ENCODE measurements at regions not wholly inside any gene's neighbourhood (a gene's known extent, or its start where the extent isn't known, plus 50 kb on each side); places are given as distances from the start of the nearest gene placed in this dataset.

DNA sequence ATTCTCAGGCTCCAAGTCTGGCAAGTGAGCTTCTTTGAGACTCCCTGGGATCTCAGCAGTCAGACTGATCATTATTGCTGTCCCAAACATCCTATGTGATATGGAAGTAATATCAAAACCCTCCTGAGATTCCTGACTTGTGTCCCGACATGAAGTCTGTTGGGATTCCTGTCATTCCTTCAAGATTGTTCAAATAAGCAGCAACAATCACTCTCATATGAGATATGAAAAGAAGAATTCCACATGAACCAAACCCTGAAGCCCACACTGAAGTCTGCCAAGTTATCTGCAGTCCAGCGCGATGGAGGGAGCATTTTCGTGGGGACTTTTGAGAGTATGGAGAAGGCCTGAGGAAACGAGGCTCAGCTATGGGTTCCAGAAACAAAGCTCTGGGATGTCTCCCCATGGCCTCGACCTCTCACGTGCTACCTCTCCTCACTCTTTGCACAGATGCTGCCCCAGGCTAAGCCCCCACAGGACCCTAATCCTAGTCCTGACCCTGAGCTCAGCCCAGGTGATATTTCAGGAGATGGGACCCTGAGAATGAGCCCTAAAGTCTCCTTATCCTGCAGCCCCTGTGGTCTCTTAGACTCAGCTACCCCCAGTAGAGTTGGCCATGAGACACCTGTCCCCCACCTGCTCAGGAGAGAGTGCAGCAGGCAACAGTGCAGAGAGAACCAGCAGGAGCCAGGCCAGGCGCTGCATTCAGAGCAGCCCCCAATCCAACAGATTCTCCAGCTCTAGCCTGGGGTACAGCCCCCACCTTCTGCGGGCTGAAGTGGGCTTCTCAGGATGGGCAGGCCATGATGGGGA, 100.2 kb downstream of the GGTLC2 start:
- DNase-seq (ENCODE audit: low read depth in 2 of 2): no peak

DNA sequence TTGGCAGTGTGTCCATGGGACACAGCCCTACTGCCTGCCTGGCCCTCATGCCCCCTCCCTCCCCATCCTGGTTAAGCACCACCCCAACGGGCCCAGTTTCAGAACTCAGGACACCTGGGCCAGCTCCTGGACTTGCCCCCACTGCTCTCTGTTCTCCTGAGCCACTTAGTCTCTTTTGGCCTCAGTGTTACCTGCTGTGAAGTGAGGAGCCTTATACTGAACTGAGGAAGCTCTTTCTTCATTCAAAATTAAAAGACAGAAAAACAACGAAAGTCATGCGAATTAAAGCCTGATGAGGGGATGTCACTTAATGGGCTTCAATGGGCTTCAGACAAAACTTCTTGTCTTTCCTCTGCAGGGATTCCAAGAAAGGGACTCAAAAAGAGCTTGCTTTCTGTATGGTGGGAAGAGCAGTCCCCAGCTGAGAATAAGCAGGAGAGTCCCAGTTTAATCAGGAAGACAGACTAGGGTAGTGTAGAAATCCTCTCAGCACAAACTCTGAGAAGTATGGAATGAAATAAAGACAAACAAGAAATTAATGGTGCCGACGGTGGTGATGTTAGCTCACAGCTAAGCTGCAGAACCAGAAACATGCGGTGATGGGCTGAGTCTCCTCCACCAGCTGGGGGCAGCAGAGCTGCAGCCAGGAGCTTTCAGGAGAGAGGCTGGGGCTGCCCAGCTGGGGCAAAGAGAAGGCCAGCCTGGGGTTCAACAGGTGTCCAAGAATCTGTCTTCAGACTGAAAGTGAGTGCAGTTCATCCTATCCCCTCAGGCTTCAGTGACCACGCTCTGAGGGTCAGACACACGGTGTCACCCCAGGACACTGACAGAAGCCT, 101.0 kb downstream of the GGTLC2 start:
- DNase-seq (ENCODE audit: low read depth in 2 of 2): no peak

DNA sequence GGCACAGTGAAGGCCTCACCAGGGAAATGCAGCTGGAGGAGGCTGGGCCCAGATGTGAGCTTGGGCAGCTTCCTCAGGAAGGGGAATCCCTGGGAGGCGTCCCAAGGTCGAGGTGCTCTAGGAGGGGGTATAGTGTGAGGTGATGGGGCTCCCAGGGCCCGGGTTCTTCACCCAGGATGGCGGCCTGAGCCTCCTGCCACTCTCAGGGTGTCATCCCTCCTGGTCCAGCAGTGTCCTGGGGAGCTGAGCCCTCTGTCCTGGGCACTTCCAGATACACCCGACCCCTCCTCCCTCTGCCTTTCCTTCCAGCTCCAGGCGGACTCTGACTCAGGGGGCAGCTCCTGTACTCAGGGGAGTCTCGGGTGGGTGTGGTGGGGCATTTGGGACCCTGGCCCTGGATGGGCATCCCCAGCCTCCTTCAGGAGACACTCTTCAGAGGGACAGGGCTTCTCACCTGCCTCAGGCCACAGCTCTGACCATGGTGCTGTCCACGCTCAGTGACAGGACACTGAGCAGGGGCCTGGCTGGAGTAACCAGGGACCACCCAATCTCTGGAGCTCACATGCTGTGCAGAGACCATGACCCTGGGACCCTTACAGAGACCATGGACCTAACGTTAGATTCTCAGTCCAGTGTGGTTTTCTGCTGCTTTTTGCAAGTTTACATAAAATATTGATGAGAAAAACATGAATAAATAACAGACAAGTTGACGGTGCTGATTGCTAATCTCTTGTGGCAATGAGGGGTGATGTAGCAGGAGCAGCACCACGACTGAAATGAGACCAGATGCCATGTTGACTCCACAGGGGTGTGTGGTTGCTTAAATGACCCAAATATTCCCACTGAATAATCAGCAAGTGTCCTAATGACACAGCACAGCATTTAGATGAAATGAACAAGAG, 101.9 kb downstream of the GGTLC2 start:
- no peak for DNase-seq (ENCODE audit: low read depth in 2 of 2)

DNA sequence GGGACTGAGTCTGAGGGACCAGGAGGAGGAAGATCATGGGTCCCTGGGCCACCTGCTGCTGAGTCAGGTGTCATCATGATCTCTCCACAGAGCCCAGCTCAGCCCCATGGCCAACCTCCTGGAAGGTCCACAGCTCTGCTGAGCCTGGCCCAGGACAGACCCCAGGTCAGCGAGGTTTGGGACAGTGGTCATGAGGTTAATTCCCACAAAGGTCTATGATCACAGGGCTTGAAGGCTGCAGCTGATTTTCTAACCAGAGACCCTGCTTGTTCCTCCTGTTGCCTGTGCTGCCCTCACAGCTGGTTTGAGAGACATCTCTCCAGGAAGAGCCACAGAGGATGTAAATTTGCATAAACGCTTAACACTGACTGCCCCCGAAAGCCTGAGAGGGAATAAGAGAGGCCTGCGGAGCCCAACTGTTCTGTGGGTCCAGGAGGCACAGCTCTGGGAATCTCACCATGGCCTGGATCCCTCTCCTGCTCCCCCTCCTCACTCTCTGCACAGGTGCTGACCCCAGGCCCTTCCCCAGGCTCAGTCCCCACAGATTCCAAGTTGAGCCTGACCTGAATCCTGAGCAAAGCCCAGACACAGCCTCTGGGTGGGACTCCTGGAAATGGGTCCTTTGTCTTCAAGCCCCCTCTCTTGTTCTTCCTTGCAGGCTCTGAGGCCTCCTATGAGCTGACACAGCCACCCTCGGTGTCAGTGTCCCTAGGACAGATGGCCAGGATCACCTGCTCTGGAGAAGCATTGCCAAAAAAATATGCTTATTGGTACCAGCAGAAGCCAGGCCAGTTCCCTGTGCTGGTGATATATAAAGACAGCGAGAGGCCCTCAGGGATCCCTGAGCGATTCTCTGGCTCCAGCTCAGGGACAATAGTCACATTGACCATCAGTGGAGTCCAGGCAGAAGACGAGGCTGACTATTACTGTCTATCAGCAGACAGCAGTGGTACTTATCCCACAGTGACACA, 102.8 kb downstream of the GGTLC2 start:
- DNase-seq (ENCODE audit: low read depth in 2 of 2): no peak

DNA sequence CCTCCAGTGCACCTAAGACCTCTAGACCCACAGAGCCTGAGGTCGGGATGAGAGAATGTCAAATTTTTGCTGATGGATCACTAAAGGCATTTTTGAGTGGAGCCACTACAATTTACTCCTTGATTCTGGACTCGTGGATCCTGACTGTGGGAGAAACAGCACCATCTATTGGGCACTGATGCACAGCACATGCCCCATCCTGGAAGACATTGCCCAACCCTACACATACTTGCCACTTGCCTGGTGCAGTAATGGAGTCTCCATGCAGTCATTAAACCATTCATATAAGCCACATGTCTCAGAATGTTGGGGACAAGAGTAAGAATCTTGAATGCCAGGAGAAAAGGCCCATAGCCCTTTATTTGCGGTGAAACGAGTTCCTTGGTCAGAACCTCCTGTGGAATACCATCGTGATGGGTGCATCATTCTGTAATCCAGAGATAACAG, 103.9 kb downstream of the GGTLC2 start:
- DNase-seq (ENCODE audit: low read depth in 2 of 2): no peak

DNA sequence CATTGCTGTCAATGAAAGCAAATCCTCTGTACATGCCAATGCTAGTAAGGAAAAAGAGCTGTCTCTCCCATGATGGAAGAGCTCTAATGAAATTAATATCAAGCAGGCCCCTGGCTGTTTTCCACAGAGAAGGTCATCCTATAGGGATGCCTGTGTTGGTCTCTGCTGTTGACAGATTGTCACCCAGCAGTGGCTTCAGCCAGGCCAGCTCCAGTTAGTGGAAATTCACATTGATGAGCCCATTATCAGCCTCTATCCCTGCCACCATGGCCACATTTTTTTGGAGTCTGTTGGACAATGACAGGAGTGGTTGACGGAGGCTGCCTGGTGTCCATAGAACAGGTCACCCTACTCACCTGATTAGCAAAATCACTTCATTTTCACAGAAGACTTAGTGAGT, 104.3 kb downstream of the GGTLC2 start:
- DNase-seq (ENCODE audit: low read depth in 2 of 2): no peak

DNA sequence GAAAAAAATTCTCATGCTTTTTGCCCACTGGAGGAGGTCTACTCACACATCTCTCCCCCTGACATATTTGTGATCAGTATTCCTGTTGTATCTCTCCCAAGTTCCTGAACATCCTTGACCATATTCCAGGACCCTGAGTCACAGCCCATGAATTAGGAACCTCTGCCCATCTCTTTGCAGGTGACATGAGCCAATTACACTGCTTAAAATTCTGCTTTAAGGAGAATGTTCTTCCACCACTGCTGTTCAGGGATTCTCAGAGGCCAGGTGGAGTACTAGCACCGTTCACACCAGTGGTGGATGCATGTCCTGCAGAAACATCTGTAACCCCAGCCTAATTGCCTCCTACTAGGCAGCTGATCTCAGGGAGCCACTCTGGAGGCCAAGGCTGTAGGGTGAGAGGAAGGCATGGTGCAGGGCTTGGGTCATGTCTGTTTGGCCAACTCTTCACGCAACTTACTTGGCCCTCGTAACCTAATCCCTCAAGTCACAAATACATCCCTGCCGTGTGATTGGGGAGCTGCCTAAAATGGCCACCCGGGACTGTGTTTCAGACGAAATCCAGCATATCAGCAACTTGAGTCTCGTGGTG, 104.8 kb downstream of the GGTLC2 start:
- DNase-seq (ENCODE audit: low read depth in 2 of 2): no peak

DNA sequence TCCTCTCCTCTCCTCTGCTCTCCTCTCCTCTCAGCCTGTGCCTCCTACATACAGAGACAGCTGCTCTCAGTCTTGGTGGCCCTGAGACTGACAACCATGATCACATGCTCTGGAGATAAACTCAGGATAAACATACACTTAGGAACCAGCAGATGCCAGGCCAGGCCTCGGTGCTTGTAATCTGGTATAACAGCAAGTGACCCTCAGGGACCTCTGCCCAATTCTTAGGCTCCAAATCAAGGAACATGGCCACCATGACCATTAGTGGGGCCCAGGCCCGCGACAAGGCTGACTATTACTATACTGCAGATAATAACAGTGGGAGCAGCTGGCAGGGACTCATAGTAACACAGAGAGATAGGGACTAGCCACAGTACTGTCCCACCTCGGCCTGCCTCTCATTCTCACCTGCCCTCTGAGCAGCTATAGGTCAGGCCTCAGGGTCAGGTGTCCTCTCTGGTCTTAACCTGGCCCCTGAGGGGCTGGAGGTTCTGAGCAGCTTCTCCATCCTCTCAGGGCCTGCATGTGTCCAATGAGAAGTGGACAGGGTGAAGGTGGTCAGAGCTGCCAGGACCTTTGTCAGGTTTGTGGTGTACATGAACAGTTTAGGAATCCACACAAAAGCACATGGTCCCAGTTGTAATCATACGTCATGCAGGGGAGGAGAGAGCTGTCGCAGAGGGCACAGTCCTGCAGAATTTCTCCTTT, 106.1 kb downstream of the GGTLC2 start:
- DNase-seq (ENCODE audit: low read depth in 2 of 2): no peak

DNA sequence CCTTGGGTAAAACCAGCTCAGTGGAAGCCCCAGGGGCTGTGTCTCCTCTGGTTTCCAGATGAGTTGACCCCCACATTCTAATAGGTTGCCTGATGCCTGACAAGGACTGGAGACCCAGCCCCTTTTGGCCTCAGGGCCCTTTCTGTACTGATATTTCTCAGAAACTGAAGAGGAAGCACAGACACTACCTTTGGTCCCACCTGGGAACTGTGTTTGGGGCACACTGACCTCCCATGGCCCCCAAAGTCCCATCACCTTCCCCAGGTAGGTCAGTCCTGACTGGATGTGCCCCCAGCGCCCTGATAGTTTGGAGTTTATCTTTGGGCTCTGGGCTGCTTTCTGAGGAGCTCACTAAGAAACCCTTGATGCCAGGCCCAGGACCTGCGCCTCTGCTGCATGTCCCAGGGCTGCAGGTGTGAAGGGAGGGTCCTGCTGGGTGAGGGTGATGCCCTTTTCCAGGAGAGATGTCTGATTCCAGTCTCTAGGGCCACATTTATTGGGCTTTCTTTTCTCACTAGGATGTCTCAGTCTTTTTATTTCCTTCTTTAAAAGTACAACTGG, 106.7 kb downstream of the GGTLC2 start:
- DNase-seq (ENCODE audit: low read depth in 2 of 2): no peak

DNA sequence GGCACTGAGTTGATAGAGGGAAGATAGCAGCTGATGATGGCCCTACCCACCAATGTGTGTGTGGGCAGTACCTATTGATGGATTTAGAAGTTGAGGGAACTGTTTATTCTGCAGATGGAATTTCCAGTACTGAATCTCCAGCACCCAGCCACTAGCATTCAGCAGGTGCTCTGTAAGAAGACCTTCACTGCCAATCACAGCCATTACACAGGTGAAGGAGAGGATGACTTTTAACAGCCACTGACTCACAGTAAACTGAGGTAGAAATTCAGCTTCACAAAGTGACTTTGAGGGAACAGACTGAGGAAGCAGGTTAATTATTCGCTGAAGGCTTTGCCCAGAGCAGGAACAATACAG, 107.8 kb downstream of the GGTLC2 start:
- DNase-seq (ENCODE audit: low read depth in 2 of 2): no peak

DNA sequence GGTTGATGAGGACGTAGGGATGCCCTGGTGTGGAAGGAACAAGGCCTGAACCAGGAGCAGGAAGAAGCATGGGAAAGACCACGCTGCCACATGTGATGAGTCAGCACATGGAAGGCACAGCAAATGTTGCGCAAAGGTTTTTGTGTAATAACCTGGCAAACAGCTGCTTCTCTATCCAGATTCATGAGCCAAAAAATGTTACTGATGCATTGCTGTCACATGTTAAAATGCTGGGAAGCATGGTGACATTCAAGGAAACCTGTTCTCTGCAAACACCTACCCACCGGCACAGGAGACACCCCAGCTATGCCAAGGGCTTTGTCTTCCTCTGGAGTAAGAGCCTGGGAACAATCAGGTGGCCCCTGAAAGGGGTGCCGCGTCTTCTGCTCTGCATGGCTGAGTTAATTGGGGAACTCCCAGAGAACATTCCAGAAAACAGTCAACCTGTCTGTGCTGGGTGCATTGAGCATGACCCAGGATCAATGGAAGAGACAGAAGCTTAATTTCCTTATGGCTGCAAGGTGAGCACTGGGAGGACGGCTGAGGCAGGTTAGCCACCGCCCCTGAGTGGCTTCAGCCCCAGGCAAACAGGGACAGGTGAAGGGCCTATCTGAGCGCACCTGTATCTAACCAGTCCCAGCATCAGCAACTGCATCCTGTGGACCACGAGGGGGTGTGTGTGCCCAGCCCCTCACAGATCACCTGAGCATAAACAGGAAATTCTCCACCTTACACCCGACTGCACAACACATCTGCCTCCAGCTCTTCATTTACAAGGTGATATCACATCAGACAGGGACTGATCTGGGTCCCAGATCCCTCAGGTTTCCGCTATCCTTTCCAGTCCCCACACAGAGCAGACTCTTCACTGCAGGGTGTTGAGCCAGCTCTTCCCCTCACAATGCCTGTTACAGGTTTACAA, 108.4 kb downstream of the GGTLC2 start:
- DNase-seq (ENCODE audit: low read depth in 2 of 2): no peak

DNA sequence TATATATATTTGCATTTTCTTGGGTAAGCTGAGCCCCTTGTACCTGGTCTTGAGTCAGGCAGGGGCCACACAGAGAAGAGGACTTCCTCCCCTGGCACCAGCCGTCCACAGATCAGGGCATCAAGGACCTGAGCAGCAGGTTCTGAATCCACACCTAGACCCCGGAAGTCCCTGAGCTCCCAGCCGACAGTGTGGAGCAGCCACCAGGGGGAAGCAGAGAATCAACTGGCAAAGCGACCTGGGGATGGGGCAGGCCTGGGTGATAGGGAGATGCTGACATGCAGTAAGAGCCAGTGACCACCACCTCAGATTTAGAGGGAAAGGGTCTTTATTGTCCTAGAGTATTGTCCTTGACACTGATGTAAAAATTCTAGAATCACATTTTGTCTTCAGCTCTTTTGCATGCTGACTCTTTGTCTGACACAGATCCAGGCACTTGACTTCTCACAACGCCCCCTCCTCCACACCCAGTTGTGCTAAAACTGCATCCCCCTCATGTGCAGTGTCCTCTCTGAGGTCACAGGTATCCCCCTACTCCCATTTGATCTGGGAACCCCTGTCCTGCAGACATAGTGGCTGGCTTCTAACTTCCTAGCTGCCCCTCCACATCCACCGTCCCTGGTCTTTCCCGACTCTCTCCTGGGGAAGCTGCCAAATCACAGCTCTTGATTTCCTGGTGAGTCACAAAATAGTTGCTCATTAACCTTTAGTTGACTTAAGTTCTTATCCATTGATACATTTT, 109.3 kb downstream of the GGTLC2 start:
- peak; percentile 47 to 64 for DNase-seq (ENCODE audit: low read depth in 2 of 2)

DNA sequence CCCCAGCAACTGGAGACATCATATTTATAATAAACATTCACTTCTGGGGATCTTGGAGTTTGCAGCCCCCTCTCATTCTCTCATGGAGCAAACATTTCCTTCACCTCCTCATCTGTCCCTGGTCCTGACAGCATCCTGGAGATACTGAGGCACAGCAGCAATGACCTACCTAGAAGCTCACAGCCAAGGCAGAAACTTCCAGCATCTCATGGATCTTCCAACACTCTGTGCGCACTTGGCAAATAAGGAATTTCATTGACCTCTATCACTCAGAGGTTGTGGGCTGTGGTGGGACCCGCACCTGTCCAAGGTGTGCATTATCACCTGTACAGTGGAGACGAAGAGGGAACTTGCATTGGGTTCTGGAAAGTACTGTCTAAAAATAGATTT, 109.8 kb downstream of the GGTLC2 start:
- no peak for DNase-seq (ENCODE audit: low read depth in 2 of 2)

DNA sequence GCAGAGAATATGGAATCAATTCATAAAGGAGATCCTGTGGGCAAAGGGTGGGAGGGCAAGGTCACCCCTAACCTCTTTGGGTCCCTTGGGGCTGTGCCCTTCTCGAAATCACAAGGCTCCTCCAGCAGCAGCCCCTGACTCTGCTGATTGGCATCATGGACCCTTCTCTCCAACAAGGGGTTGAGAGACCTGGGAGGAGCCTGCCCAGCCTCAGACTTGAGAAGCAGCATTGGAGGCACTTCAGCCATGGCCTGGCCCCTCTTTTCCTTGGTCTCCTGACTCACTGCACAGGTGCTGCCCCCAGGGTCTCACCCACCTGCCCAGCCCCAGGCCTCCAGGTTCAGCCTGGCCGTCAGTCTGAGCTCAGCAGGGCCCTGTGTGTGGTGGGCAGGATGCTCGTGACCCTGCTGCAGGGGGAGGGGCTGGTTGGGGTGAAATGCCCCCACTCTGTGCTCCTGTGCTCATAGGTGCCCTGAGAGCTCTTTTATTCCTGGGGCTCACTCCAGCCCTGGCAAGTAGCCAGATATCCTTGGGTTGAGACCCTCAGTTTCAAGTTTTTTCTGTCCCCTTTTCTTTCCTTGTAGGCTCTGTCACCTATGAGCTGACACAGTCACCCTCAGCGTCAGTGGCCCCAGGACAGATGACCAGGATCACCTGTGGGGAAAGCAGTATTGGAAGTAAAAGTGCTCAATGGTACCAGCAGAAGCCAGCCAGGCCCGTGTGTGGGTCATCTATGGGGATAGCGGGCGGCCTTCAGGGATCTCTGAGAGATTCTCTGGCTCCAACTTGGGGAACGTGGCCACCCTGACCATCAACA, 110.8 kb downstream of the GGTLC2 start:
- no peak for DNase-seq (ENCODE audit: low read depth in 2 of 2)

DNA sequence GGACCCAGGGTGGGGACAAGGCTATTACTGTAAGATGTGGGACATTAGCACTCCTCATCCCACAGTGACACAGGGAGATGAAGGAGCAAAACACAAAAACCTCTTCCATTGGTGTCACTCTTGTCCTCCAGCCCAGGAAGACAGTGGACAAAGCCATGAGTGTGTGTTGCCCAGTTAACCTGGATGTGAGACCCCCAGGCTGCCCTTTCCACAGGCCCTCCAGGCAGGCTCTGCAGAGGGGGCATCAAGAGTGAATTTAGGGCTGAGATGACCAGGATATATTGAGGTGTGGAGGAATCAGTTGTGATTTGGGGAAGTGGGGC, 111.3 kb downstream of the GGTLC2 start:
- DNase-seq (ENCODE audit: low read depth in 2 of 2): no peak

DNA sequence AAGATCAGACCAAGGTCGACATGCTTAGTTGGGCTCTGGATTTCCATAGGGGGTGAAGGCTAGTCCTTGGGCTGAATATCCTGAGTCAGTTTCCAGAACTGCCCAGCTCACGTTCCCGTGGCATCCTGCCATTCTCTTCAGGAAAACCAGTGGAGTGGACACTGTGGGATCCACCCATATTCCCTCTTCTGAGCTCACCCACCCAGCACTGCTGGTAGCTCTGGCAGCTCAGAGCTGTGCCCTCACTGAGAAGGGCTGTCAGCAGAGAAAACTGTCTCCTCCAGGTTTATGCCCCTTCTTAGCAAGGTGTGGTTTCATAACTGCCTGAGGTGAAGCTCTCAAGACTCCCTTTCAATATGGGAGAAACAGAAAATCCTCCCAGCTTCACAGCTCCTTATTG, 111.7 kb downstream of the GGTLC2 start:
- DNase-seq (ENCODE audit: low read depth in 2 of 2): no peak
